PC-3 (cell line): ENCODE measurements at regions not wholly inside any gene's neighbourhood (a gene's known extent, or its start where the extent isn't known, plus 50 kb on each side); places are given as distances from the start of the nearest gene placed in this dataset.

Source experiments
- ATAC-seq: fragments of 200-7000 bp; cut with Tn5 transposase; 2 replicates; pipeline ENCODE4 v1.9.1; 2020; ENCODE audit warnings: mild to moderate bottlenecking, moderate library complexity
- BruUV-seq: library from RNA; stranded (reverse); fragments of 400-500 nt; replicated peaks from 2 replicates; lab custom pipeline; 2021; lab: Mats Ljungman, UMichigan
- CTCF ChIA-PET: fragments of 300-600 bp; sonication (Branson Sonifier 250); formaldehyde crosslinking; loops from one replicate; lab custom pipeline; 2022; ENCODE audit warnings: antibody characterized with exemption; lab: Charles Lee
- POLR2A ChIA-PET: fragments of 300-600 bp; sonication (Branson Sonifier 250); formaldehyde crosslinking; loops from one replicate; lab custom pipeline; 2022; ENCODE audit warnings: antibody characterized with exemption; ENCODE audit not compliant: unreplicated experiment; lab: Charles Lee
- DNase-seq: peaks from one replicate; pipeline ENCODE4 v3.0.0-alpha.2; 2015
- H2AFZ ChIP-seq: fragments of 300-600 bp; sonication (generic); 2 replicates; pipeline ENCODE4 v1.6.0; 2016; ENCODE audit warnings: antibody characterized with exemption, low read length
- H3F3A ChIP-seq: fragments of 300-600 bp; sonication (generic); one replicate; pipeline ENCODE4 v1.6.0; 2017; ENCODE audit warnings: antibody characterized with exemption, low read length, control low read depth, mild to moderate bottlenecking; ENCODE audit not compliant: unreplicated experiment
- H3K27ac ChIP-seq: fragments of 300-600 bp; sonication (generic); 2 replicates; pipeline ENCODE4 v1.5.1; 2016; ENCODE audit warnings: mild to moderate bottlenecking, low read length
- H3K27me3 ChIP-seq: fragments of 300-600 bp; sonication (generic); 2 replicates; pipeline ENCODE4 v1.6.1; 2016; ENCODE audit warnings: low read length, mixed read lengths
- H3K36me3 ChIP-seq: fragments of 300-600 bp; sonication (generic); 2 replicates; pipeline ENCODE4 v1.6.1; 2016; ENCODE audit warnings: low read depth, mixed run types, low read length, mixed read lengths
- H3K4me1 ChIP-seq: fragments of 300-600 bp; sonication (generic); 2 replicates; pipeline ENCODE4 v1.5.1; 2016; ENCODE audit warnings: low read length; ENCODE audit not compliant: insufficient read depth
- H3K4me2 ChIP-seq: fragments of 300-600 bp; sonication (generic); 2 replicates; pipeline ENCODE4 v1.6.0; 2016; ENCODE audit warnings: low read length
- H3K4me3 ChIP-seq: fragments of 300-600 bp; sonication (generic); 2 replicates; pipeline ENCODE4 v1.5.1; 2016; ENCODE audit warnings: mild to moderate bottlenecking, low read length, mixed read lengths
- H3K79me2 ChIP-seq: fragments of 300-600 bp; sonication (generic); 2 replicates; pipeline ENCODE4 v1.6.1; 2017; ENCODE audit warnings: low read length, mixed read lengths
- H3K9ac ChIP-seq: fragments of 300-600 bp; sonication (generic); 2 replicates; pipeline ENCODE4 v1.6.0; 2016; ENCODE audit warnings: mild to moderate bottlenecking, low read length
- H3K9me2 ChIP-seq: fragments of 300-600 bp; sonication (generic); replicated peaks from 2 replicates; pipeline ENCODE4 v1.6.1; 2016; ENCODE audit warnings: mixed run types, low read length, mixed read lengths
- H3K9me3 ChIP-seq: fragments of 300-600 bp; sonication (generic); 2 replicates; pipeline ENCODE4 v1.6.1; 2016; ENCODE audit warnings: low read length, mixed read lengths
- H4K20me1 ChIP-seq: fragments of 300-600 bp; sonication (generic); 2 replicates; pipeline ENCODE4 v1.6.1; 2016; ENCODE audit warnings: low read length, mixed read lengths
- EZH2 ChIP-seq: fragments of 300-600 bp; sonication (generic); IDR thresholded peaks from one replicate; pipeline ENCODE4 v1.6.1; 2017; ENCODE audit warnings: antibody characterized with exemption, mild to moderate bottlenecking, low read length; ENCODE audit not compliant: unreplicated experiment
- EZH2phosphoT487 ChIP-seq: fragments of 300-600 bp; sonication (generic); IDR thresholded peaks from 2 replicates; pipeline ENCODE4 v1.6.1; 2018; ENCODE audit warnings: mild to moderate bottlenecking, antibody characterized with exemption, low read length, borderline replicate concordance
- intact Hi-C: fragments of 100-400 bp; cut with micrococcal nuclease; formaldehyde crosslinking; loops from 2 replicates; pipeline ENCODE4 v1.9.0; 2023
- TF ChIP-seq, protein P1 (sequence below): fragments of 300-600 bp; sonication (generic); conservative IDR thresholded peaks from 2 replicates; pipeline ENCODE4 v1.5.1; 2017; ENCODE audit warnings: antibody characterized with exemption, low read depth, mild to moderate bottlenecking, low read length

DNA sequence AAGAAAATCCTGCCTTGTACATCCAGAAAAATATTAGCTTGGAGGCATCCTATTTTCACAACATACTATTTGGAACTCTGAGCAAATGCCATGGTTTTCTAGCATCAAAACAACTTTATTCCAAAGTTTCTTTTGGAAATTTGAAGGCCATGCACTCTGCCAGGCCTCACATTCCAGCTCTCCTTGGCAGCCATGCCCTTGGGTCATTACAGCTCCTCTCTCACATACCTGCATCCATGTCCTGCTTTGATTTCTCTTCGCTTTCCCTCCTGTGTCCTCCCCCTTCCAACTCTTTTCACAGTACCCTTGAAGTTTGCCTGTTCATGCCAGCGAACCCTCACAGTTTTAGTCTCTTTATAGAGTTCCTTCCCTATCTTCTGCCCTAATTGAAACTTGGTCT is 70.9 kb upstream of the TPRG1 start:
- no peak overlapping the region for H3K27ac ChIP-seq
- CTCF ChIA-PET, result no interaction called here
- no peaks in the 10 kb centered on the region for H3K27me3 ChIP-seq
- H3K4me2 ChIP-seq, result no peak overlapping the region
- no peaks in the 10 kb centered on the region for H3K79me2 ChIP-seq
- H3K9ac ChIP-seq, result no peak overlapping the region
- no peak overlapping the region for H3K4me3 ChIP-seq
- no peak for DNase-seq
- TF ChIP-seq, protein P1, sequence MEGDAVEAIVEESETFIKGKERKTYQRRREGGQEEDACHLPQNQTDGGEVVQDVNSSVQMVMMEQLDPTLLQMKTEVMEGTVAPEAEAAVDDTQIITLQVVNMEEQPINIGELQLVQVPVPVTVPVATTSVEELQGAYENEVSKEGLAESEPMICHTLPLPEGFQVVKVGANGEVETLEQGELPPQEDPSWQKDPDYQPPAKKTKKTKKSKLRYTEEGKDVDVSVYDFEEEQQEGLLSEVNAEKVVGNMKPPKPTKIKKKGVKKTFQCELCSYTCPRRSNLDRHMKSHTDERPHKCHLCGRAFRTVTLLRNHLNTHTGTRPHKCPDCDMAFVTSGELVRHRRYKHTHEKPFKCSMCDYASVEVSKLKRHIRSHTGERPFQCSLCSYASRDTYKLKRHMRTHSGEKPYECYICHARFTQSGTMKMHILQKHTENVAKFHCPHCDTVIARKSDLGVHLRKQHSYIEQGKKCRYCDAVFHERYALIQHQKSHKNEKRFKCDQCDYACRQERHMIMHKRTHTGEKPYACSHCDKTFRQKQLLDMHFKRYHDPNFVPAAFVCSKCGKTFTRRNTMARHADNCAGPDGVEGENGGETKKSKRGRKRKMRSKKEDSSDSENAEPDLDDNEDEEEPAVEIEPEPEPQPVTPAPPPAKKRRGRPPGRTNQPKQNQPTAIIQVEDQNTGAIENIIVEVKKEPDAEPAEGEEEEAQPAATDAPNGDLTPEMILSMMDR, result no peak
- TF ChIP-seq EZH2 (no peak), EZH2phosphoT487 (no peak)
- ATAC-seq, result no peak
- H3K4me1 ChIP-seq, result no peaks in the 10 kb centered on the region
- H4K20me1 ChIP-seq, result no peaks in the 10 kb centered on the region
- intact Hi-C loops, result no loop called here
- POLR2A ChIA-PET, result no interaction called here
- H3K9me2 ChIP-seq, result no peaks in the 10 kb centered on the region
- no peak overlapping the region for H2AFZ ChIP-seq
- no peaks in the 10 kb centered on the region for H3F3A ChIP-seq
- BruUV-seq, result no TSS peak
- no peaks in the 10 kb centered on the region for H3K36me3 ChIP-seq
- H3K9me3 ChIP-seq, result no peaks in the 10 kb centered on the region

DNA sequence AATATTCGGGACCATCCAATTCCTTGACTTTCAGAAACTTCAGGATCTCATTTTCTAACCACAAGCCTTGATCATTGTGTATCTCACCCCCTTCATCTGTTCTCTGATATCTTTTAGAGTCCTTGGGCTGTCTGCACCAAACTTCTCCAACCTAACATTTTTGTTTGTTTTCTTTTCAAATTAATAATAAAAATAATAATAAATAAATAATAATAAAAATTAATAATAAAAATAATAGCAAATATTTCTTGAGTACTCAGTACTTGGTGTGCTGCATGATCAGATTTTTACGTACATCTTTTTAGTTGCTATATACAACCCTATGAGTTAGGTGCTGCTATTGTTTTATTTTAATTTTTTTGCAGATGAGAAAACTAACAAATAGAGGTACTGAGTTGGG is 70.2 kb upstream of the TPRG1 start:
- H3K27ac ChIP-seq, result no peak overlapping the region
- ChIA-PET CTCF (no interaction called here), POLR2A (no interaction called here)
- DNase-seq (no peak), ATAC-seq (no peak)
- H3K9ac ChIP-seq, result no peak overlapping the region
- TF ChIP-seq EZH2, result no peak
- no peak for TF ChIP-seq EZH2phosphoT487
- TF ChIP-seq, protein P1, result no peak
- H3K27me3 ChIP-seq, result no peaks in the 10 kb centered on the region
- H3K9me2 ChIP-seq, result no peaks in the 10 kb centered on the region
- no peaks in the 10 kb centered on the region for H4K20me1 ChIP-seq
- H3K4me3 ChIP-seq, result no peak overlapping the region
- no peaks in the 10 kb centered on the region for H3F3A ChIP-seq
- H3K36me3 ChIP-seq, result no peaks in the 10 kb centered on the region
- H3K79me2 ChIP-seq, result no peaks in the 10 kb centered on the region
- no peak overlapping the region for H3K4me2 ChIP-seq
- no peaks in the 10 kb centered on the region for H3K9me3 ChIP-seq
- no peak overlapping the region for H2AFZ ChIP-seq
- H3K4me1 ChIP-seq, result no peaks in the 10 kb centered on the region
- no TSS peak for BruUV-seq
- intact Hi-C loops, result no loop called here

DNA sequence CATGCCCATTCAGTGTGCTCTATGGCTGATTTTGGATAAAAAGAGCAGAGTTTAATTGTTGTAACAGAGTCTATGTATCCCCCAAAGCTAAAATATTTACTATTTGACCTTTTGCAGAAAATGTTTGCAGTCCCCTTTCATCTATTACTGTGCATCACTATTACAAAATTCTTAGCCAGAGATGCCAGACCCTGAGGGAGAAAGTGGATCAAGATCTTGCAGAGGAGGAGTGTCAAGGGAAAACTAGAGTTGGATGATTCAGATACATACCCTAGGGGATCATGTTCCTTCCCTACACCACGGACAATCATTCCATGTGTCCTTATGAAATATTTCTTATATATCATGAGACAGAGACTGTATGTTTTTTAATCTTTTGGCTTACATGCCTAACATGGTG is 68.6 kb upstream of the TPRG1 start:
- H3K27me3 ChIP-seq, result no peaks in the 10 kb centered on the region
- ChIA-PET CTCF (no interaction called here), POLR2A (no interaction called here)
- no peak overlapping the region for H2AFZ ChIP-seq
- no peak overlapping the region for H3K27ac ChIP-seq
- H3K4me2 ChIP-seq, result no peak overlapping the region
- BruUV-seq, result no TSS peak
- H3K4me3 ChIP-seq, result no peak overlapping the region
- no peak for DNase-seq
- H3F3A ChIP-seq, result no peaks in the 10 kb centered on the region
- no peaks in the 10 kb centered on the region for H3K9me2 ChIP-seq
- H3K79me2 ChIP-seq, result no peaks in the 10 kb centered on the region
- H3K9me3 ChIP-seq, result no peaks in the 10 kb centered on the region
- ATAC-seq, result no peak
- H3K4me1 ChIP-seq, result no peaks in the 10 kb centered on the region
- H3K9ac ChIP-seq, result no peak overlapping the region
- intact Hi-C loops, result no loop called here
- TF ChIP-seq, protein P1, result no peak
- TF ChIP-seq EZH2phosphoT487, result no peak
- no peaks in the 10 kb centered on the region for H3K36me3 ChIP-seq
- H4K20me1 ChIP-seq, result no peaks in the 10 kb centered on the region
